Panc1 (cell line): ENCODE measurements at regions not wholly inside any gene's neighbourhood (a gene's known extent, or its start where the extent isn't known, plus 50 kb on each side); places are given as distances from the start of the nearest gene placed in this dataset.

Source experiments
- ATAC-seq: fragments of 200-7000 bp; cut with Tn5 transposase; 2 replicates; pipeline ENCODE4 v1.9.1; 2020; ENCODE audit warnings: mild to moderate bottlenecking, moderate library complexity
- BruUV-seq: library from RNA; stranded (reverse); fragments of 400-500 nt; replicated peaks from 2 replicates; lab custom pipeline; 2021; lab: Mats Ljungman, UMichigan
- CTCF ChIA-PET: fragments of 300-600 bp; sonication (Branson Sonifier 250); formaldehyde crosslinking; loops from one replicate; lab custom pipeline; 2022; ENCODE audit warnings: antibody characterized with exemption; lab: Charles Lee
- POLR2A ChIA-PET: fragments of 300-600 bp; sonication (Branson Sonifier 250); formaldehyde crosslinking; loops from one replicate; lab custom pipeline; 2022; ENCODE audit warnings: antibody characterized with exemption; lab: Charles Lee
- DNase-seq: peaks from one replicate; pipeline ENCODE4 v3.0.0-alpha.2; 2010; ENCODE audit warnings: low read depth, low spot score
- H3K27ac ChIP-seq: 2 replicates; pipeline ENCODE4 v1.5.1; 2011; ENCODE audit warnings: mild to moderate bottlenecking, low read length, inconsistent platforms
- H3K27me3 ChIP-seq: fragments of 200-500 bp; sonication (Bioruptor generic); 2 replicates; pipeline ENCODE4 v1.6.0; 2014; ENCODE audit warnings: low read length, inconsistent platforms; ENCODE audit not compliant: control insufficient read depth, insufficient read depth
- H3K36me3 ChIP-seq: fragments of 200-500 bp; sonication (Bioruptor generic); 2 replicates; pipeline ENCODE4 v1.5.1; 2014; ENCODE audit warnings: inconsistent platforms, mild to moderate bottlenecking, low read length, moderate library complexity; ENCODE audit not compliant: control insufficient read depth, insufficient read depth
- H3K4me1 ChIP-seq: 2 replicates; pipeline ENCODE4 v1.5.1; 2011; ENCODE audit warnings: inconsistent platforms, mild to moderate bottlenecking, low read length, moderate library complexity; ENCODE audit not compliant: control insufficient read depth, insufficient read depth
- H3K4me3 ChIP-seq, 2 experiments: 2 replicates each; pipeline ENCODE4 v1.5.1; 2011 to 2012; ENCODE audit warnings: low read depth in 2 of 2, low read length in 2 of 2, mild to moderate bottlenecking in 2 of 2, inconsistent platforms in 1 of 2, moderate library complexity in 1 of 2
- H3K9me3 ChIP-seq: fragments of 200-500 bp; sonication (Bioruptor generic); 2 replicates; pipeline ENCODE4 v1.5.1; 2014; ENCODE audit warnings: low read depth, mild to moderate bottlenecking, inconsistent platforms, low read length, moderate library complexity; ENCODE audit not compliant: control insufficient read depth, insufficient read depth
- CTCF ChIP-seq: fragments of 450-650 bp; IDR thresholded peaks from 2 replicates; pipeline ENCODE4 v1.5.1; 2017; ENCODE audit warnings: mild to moderate bottlenecking
- POLR2AphosphoS5 ChIP-seq: IDR thresholded peaks from 2 replicates; pipeline ENCODE4 v1.6.1; 2012; ENCODE audit warnings: mild to moderate bottlenecking, low read depth, low read length, moderate library complexity
- REST ChIP-seq, 2 experiments: IDR thresholded peaks; 2 replicates each; pipeline ENCODE4 v1.6.1; 2011 to 2012; ENCODE audit warnings: low read depth in 2 of 2, control low read depth in 1 of 2, low read length in 1 of 2, mild to moderate bottlenecking in 1 of 2, moderate library complexity in 1 of 2; ENCODE audit not compliant: insufficient read depth in 1 of 2
- SIN3A ChIP-seq: IDR thresholded peaks from 2 replicates; pipeline ENCODE4 v1.6.1; 2012; ENCODE audit warnings: low read depth, mild to moderate bottlenecking, low read length, moderate library complexity, borderline replicate concordance; ENCODE audit not compliant: insufficient read depth
- TCF7L2 ChIP-seq: IDR thresholded peaks from 2 replicates; pipeline ENCODE4 v1.6.1; 2011; ENCODE audit warnings: mild to moderate bottlenecking, low read depth, low read length, inconsistent platforms
- in situ Hi-C: cut with HindIII; loops from 2 replicates; pipeline ENCODE4 v1.10.0; 2016; ENCODE audit warnings: low sequenced_read_pairs, low pct_unique_long_range_greater_than_20kb
- intact Hi-C: fragments of 100-400 bp; cut with micrococcal nuclease; formaldehyde crosslinking; loops from one replicate; pipeline ENCODE4 v1.10.0; 2022; ENCODE audit not compliant: unreplicated experiment

GRCh38 chr4:107130157-107130556 is 94.0 kb upstream of the DKK2 start:
- H3K4me1 ChIP-seq: no peaks in the 10 kb centered on the region
- intact Hi-C loops (no loop called here), in situ Hi-C loops (no loop called here)
- no peak overlapping the region for H3K27ac ChIP-seq
- DNase-seq (no peak), ATAC-seq (no peak)
- BruUV-seq: no TSS peak
- no peaks in the 10 kb centered on the region for H3K27me3 ChIP-seq
- H3K9me3 ChIP-seq: no peaks in the 10 kb centered on the region
- POLR2A ChIA-PET: no interaction called here
- TF ChIP-seq CTCF: no peak
- no peak for TF ChIP-seq POLR2AphosphoS5
- TF ChIP-seq SIN3A: no peak
- no peak for TF ChIP-seq TCF7L2
- no peak for TF ChIP-seq REST (IDR thresholded peaks at IDR 0.05; ENCODE audit: insufficient read depth in 1 of 2, low read depth in 2 of 2, low read length in 1 of 2)
- no peak overlapping the region for H3K4me3 ChIP-seq
- no peaks in the 10 kb centered on the region for H3K36me3 ChIP-seq
- CTCF ChIA-PET: no interaction called here

GRCh38 chr4:107129611-107130010 is 93.5 kb upstream of the DKK2 start:
- ATAC-seq (no peak), DNase-seq (no peak)
- H3K27me3 ChIP-seq: no peaks in the 10 kb centered on the region
- no peaks in the 10 kb centered on the region for H3K9me3 ChIP-seq
- POLR2A ChIA-PET: no interaction called here
- H3K4me1 ChIP-seq: no peaks in the 10 kb centered on the region
- no TSS peak for BruUV-seq
- in situ Hi-C loops: no loop called here
- no peaks in the 10 kb centered on the region for H3K36me3 ChIP-seq
- no peak for TF ChIP-seq REST (IDR thresholded peaks at IDR 0.05; ENCODE audit: insufficient read depth in 1 of 2, low read depth in 2 of 2, low read length in 1 of 2)
- intact Hi-C loops: no loop called here
- H3K27ac ChIP-seq: no peak overlapping the region
- H3K4me3 ChIP-seq: no peak overlapping the region
- CTCF ChIA-PET: no interaction called here
